ENCODE measurements at regions not wholly inside any gene's neighbourhood (a gene's known extent, or its start where the extent isn't known, plus 50 kb on each side); places are given as distances from the start of the nearest gene placed in this dataset.
"Not testable (repeated sequence)": the region's sequence is repeated elsewhere in the genome, so short reads cannot be mapped to it uniquely, and the experiment has no call there.

GRCh38 chr14:23895480-23895879 is 58.1 kb upstream of the DHRS4 start:
- no peak for DNase-seq (ENCODE audit: low read depth, low spot score)

DNA sequence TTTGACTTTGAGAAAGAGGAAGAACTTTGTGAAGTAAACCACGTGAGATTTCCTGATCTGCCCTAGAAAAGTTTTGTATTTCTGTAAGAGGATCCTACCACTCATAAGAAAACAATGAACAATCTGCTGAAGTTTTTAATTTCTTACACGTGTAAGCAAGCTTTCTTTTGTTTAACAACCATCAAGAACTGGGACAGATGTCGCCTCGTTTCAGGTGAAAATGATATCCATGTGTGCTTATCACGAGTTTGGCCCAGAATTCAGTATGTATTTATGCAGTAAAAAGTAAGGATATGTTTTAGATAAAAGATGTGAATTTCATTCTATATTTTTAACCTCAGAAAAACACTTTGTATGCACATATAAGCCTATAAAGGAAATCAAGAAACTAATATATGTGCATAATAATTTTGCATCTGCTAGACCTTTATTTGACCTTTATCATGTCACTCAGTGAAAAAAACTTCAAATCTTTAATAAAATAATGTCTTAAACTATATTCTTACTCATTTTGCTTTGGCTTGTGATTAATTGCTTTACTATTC is 56.9 kb upstream of the DHRS4 start:
- DNase-seq (ENCODE audit: low read depth, low spot score), result no peak

DNA sequence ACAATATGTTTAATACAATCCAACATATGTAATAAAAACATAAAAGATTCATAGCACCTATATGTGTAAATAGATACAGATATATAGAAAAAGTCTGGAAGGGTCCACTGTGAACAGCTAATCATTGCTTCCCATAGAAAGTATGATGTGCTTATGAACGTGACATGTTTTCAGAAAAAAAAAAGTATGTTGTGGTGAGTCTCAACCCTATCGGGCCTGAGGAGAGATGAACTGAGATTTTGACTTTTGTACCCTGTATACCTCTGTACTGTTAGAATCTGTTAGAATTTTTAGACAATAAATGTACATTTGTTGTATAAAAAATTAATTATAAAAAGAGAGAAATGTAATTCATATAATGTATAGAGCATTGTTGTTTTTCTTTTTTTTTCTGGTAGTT is 56.3 kb upstream of the DHRS4 start:
- not testable (repeated sequence) for DNase-seq (ENCODE audit: low read depth, low spot score)

DNA sequence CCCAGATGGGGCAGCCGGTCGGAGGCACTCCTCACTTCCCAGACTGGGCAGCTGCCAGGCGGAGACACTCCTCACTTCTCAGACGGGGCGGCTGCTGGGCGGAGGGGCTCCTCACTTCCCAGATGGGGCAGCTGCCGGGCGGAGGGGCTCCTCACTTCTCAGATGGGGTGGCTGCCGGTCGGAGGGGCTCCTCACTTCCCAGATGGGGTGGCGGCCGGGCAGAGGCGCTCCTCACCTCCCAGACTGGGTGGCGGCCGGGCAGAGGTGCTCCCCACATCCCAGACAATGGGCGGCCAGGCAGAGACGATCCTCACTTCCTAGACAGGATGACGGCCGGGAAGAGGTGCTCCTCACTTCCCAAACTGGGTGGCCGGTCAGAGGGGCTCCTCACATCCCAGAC is 55.2 kb upstream of the DHRS4 start:
- not testable (repeated sequence) for DNase-seq (ENCODE audit: low read depth, low spot score)

DNA sequence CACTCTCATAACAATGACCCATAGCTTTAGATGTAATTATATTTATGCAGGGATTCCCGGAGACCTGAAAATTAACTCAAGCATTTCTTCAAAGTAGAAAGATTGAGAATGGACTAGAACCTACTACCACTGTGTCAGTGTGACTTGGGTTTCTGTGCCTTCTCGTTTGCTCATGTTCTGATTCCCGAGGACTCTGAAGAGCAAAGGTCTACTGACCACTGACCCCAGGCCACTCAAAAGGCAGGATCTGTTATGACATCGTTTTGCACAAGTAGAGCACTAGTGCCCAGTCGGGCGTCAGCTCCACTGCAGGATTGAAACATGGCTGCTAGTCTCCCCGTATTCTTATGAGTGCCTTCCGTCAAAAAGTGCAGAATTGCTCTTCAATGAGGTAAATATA is 53.8 kb upstream of the DHRS4 start:
- no peak for DNase-seq (ENCODE audit: low read depth, low spot score)

DNA sequence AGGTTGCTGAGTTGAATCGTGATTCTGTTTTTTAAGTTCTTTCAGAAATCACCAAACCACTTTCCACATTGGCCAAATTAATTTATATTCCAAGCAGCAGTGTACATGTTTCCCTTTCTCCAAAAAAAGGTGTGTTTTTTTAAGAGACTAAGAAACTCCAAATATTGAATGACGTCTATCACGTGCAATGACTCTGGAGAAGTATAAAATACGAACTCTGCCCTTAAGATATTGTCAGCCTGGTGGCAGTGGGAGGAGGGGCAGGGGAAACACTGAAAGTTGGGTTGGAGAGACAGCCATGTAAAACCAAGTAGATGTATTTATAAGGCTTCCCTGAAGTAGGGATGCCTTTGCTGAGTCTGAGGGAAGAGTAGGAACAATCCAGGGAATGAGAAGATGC is 50.1 kb upstream of the DHRS4 start:
- DNase-seq (ENCODE audit: low read depth, low spot score), result no peak

Data from astrocyte of the hippocampus (primary cell).